ENCODE measurements at regions not wholly inside any gene's neighbourhood (a gene's known extent, or its start where the extent isn't known, plus 50 kb on each side); places are given as distances from the start of the nearest gene placed in this dataset.

- Histone ChIP-seq H3K36me3 (ENCODE audit: control insufficient read depth in 1 of 2, insufficient read depth in 2 of 2, low read length in 2 of 2) (no peaks in the 10 kb centered on the region), H3K9me3 (ENCODE audit: insufficient read depth, low read depth, low read length) (peaks cover 1% of the 10 kb centered on the region), H2AFZ (ENCODE audit: insufficient read depth, low read length, poor library complexity) (no peak overlapping the region), H3K4me2 (ENCODE audit: low read length) (no peak overlapping the region), H3K79me2 (ENCODE audit: control insufficient read depth, insufficient read depth, low read length, poor library complexity) (no peaks in the 10 kb centered on the region), H4K91ac (ENCODE audit: low read depth, low read length) (no peak overlapping the region), H3K23ac (ENCODE audit: low read length) (no peak overlapping the region), H2BK12ac (ENCODE audit: low read length) (no peak overlapping the region), H4K8ac (ENCODE audit: low read depth, low read length) (no peak overlapping the region), H3K4me3 (ENCODE audit: low read depth, low read length) (no peak overlapping the region), H2AK5ac (ENCODE audit: low read length) (no peak overlapping the region), H3K14ac (ENCODE audit: low read length) (no peak overlapping the region), H3K4me1 (ENCODE audit: control insufficient read depth in 1 of 2, insufficient read depth in 2 of 2, low read length in 2 of 2) (no peaks in the 10 kb centered on the region), H2BK5ac (ENCODE audit: low read depth, low read length, poor library complexity) (no peak overlapping the region), H3K4ac (ENCODE audit: low read depth, low read length) (no peak overlapping the region), H3K9ac (ENCODE audit: low read length) (no peak overlapping the region), H3K27me3 (ENCODE audit: insufficient read depth, low read length) (no peaks in the 10 kb centered on the region), H3K18ac (ENCODE audit: low read length) (no peak overlapping the region), H3K27ac (ENCODE audit: low read depth, low read length) (no peak overlapping the region), H4K12ac (ENCODE audit: low read depth, low read length) (no peak overlapping the region), H2BK120ac (ENCODE audit: insufficient read depth, low read length, poor library complexity) (no peak overlapping the region), H3K79me1 (ENCODE audit: low read length) (no peaks in the 10 kb centered on the region)
- WGBS (ENCODE audit: extremely low coverage, insufficient coverage, insufficient read length), result no CpG with 5 or more reads among the region's 4 CpGs
- DNase-seq, result no peak
These were observed 243.3 kb upstream of the SRRM4 start for GRCh38 chr12:118737985-118738540.

- no peak overlapping the region for H3K18ac ChIP-seq (ENCODE audit: low read length)
- H2BK5ac ChIP-seq (ENCODE audit: low read depth, low read length, poor library complexity), result no peak overlapping the region
- H3K14ac ChIP-seq (ENCODE audit: low read length), result no peak overlapping the region
- no peak overlapping the region for H3K4me2 ChIP-seq (ENCODE audit: low read length)
- no peak overlapping the region for H2BK12ac ChIP-seq (ENCODE audit: low read length)
- H3K9me3 ChIP-seq (ENCODE audit: insufficient read depth, low read depth, low read length), result peaks cover 1% of the 10 kb centered on the region
- no peak overlapping the region for H4K8ac ChIP-seq (ENCODE audit: low read depth, low read length)
- H3K23ac ChIP-seq (ENCODE audit: low read length), result no peak overlapping the region
- H3K4me3 ChIP-seq (ENCODE audit: low read depth, low read length), result no peak overlapping the region
- no peak for DNase-seq
- H3K4me1 ChIP-seq (ENCODE audit: control insufficient read depth in 1 of 2, insufficient read depth in 2 of 2, low read length in 2 of 2), result no peaks in the 10 kb centered on the region
- H3K27me3 ChIP-seq (ENCODE audit: insufficient read depth, low read length), result no peaks in the 10 kb centered on the region
- H4K91ac ChIP-seq (ENCODE audit: low read depth, low read length), result no peak overlapping the region
- H4K12ac ChIP-seq (ENCODE audit: low read depth, low read length), result no peak overlapping the region
- H2AFZ ChIP-seq (ENCODE audit: insufficient read depth, low read length, poor library complexity), result no peak overlapping the region
- no peak overlapping the region for H3K27ac ChIP-seq (ENCODE audit: low read depth, low read length)
- no peaks in the 10 kb centered on the region for H3K36me3 ChIP-seq (ENCODE audit: control insufficient read depth in 1 of 2, insufficient read depth in 2 of 2, low read length in 2 of 2)
- H2AK5ac ChIP-seq (ENCODE audit: low read length), result no peak overlapping the region
- H3K79me2 ChIP-seq (ENCODE audit: control insufficient read depth, insufficient read depth, low read length, poor library complexity), result no peaks in the 10 kb centered on the region
- no peaks in the 10 kb centered on the region for H3K79me1 ChIP-seq (ENCODE audit: low read length)
- no peak overlapping the region for H3K9ac ChIP-seq (ENCODE audit: low read length)
- H3K4ac ChIP-seq (ENCODE audit: low read depth, low read length), result no peak overlapping the region
- no peak overlapping the region for H2BK120ac ChIP-seq (ENCODE audit: insufficient read depth, low read length, poor library complexity)
These were observed 240.1 kb upstream of the SRRM4 start for GRCh38 chr12:118741194-118741593.

- H4K91ac ChIP-seq (ENCODE audit: low read depth, low read length), result no peak overlapping the region
- WGBS (ENCODE audit: extremely low coverage, insufficient coverage, insufficient read length), result no CpG with 5 or more reads among the region's 3 CpGs
- no peak overlapping the region for H3K4me3 ChIP-seq (ENCODE audit: low read depth, low read length)
- H2BK12ac ChIP-seq (ENCODE audit: low read length), result no peak overlapping the region
- H3K9me3 ChIP-seq (ENCODE audit: insufficient read depth, low read depth, low read length), result no peaks in the 10 kb centered on the region
- H3K4me1 ChIP-seq (ENCODE audit: control insufficient read depth in 1 of 2, insufficient read depth in 2 of 2, low read length in 2 of 2), result no peaks in the 10 kb centered on the region
- no peak overlapping the region for H3K9ac ChIP-seq (ENCODE audit: low read length)
- H3K27ac ChIP-seq (ENCODE audit: low read depth, low read length), result no peak overlapping the region
- no peak overlapping the region for H3K14ac ChIP-seq (ENCODE audit: low read length)
- H3K4ac ChIP-seq (ENCODE audit: low read depth, low read length), result no peak overlapping the region
- no peak overlapping the region for H3K4me2 ChIP-seq (ENCODE audit: low read length)
- H4K12ac ChIP-seq (ENCODE audit: low read depth, low read length), result no peak overlapping the region
- no peak for DNase-seq
- no peaks in the 10 kb centered on the region for H3K79me1 ChIP-seq (ENCODE audit: low read length)
- no peaks in the 10 kb centered on the region for H3K36me3 ChIP-seq (ENCODE audit: control insufficient read depth in 1 of 2, insufficient read depth in 2 of 2, low read length in 2 of 2)
- no peak overlapping the region for H2BK5ac ChIP-seq (ENCODE audit: low read depth, low read length, poor library complexity)
- H3K79me2 ChIP-seq (ENCODE audit: control insufficient read depth, insufficient read depth, low read length, poor library complexity), result no peaks in the 10 kb centered on the region
- H2AK5ac ChIP-seq (ENCODE audit: low read length), result no peak overlapping the region
- no peak overlapping the region for H3K23ac ChIP-seq (ENCODE audit: low read length)
- no peak overlapping the region for H4K8ac ChIP-seq (ENCODE audit: low read depth, low read length)
- H3K18ac ChIP-seq (ENCODE audit: low read length), result no peak overlapping the region
- H2BK120ac ChIP-seq (ENCODE audit: insufficient read depth, low read length, poor library complexity), result no peak overlapping the region
- H3K27me3 ChIP-seq (ENCODE audit: insufficient read depth, low read length), result no peaks in the 10 kb centered on the region
- no peak overlapping the region for H2AFZ ChIP-seq (ENCODE audit: insufficient read depth, low read length, poor library complexity)
These were observed 238.9 kb upstream of the SRRM4 start for GRCh38 chr12:118742431-118742830.

- Histone ChIP-seq H3K79me1 (ENCODE audit: low read length) (no peaks in the 10 kb centered on the region), H4K8ac (ENCODE audit: low read depth, low read length) (no peak overlapping the region), H3K4me1 (ENCODE audit: control insufficient read depth in 1 of 2, insufficient read depth in 2 of 2, low read length in 2 of 2) (no peaks in the 10 kb centered on the region), H2AFZ (ENCODE audit: insufficient read depth, low read length, poor library complexity) (no peak overlapping the region), H3K14ac (ENCODE audit: low read length) (no peak overlapping the region), H4K91ac (ENCODE audit: low read depth, low read length) (no peak overlapping the region), H3K4me3 (ENCODE audit: low read depth, low read length) (no peak overlapping the region), H3K36me3 (ENCODE audit: control insufficient read depth in 1 of 2, insufficient read depth in 2 of 2, low read length in 2 of 2) (no peaks in the 10 kb centered on the region), H2BK120ac (ENCODE audit: insufficient read depth, low read length, poor library complexity) (no peak overlapping the region), H3K18ac (ENCODE audit: low read length) (no peak overlapping the region), H3K23ac (ENCODE audit: low read length) (no peak overlapping the region), H4K12ac (ENCODE audit: low read depth, low read length) (no peak overlapping the region), H3K79me2 (ENCODE audit: control insufficient read depth, insufficient read depth, low read length, poor library complexity) (no peaks in the 10 kb centered on the region), H2BK12ac (ENCODE audit: low read length) (no peak overlapping the region), H3K4me2 (ENCODE audit: low read length) (no peak overlapping the region), H3K27me3 (ENCODE audit: insufficient read depth, low read length) (no peaks in the 10 kb centered on the region), H2AK5ac (ENCODE audit: low read length) (no peak overlapping the region), H3K4ac (ENCODE audit: low read depth, low read length) (no peak overlapping the region), H3K9me3 (ENCODE audit: insufficient read depth, low read depth, low read length) (no peaks in the 10 kb centered on the region), H3K27ac (ENCODE audit: low read depth, low read length) (no peak overlapping the region), H2BK5ac (ENCODE audit: low read depth, low read length, poor library complexity) (no peak overlapping the region), H3K9ac (ENCODE audit: low read length) (no peak overlapping the region)
- WGBS (ENCODE audit: extremely low coverage, insufficient coverage, insufficient read length), result no CpG with 5 or more reads among the region's 4 CpGs
- no peak for DNase-seq
These were observed 237.2 kb upstream of the SRRM4 start for GRCh38 chr12:118743896-118744700.

Measured in trophoblast cell (in vitro differentiated cells and primary cell).